ENCODE measurements at regions not wholly inside any gene's neighbourhood (a gene's known extent, or its start where the extent isn't known, plus 50 kb on each side); places are given as distances from the start of the nearest gene placed in this dataset.

DNA sequence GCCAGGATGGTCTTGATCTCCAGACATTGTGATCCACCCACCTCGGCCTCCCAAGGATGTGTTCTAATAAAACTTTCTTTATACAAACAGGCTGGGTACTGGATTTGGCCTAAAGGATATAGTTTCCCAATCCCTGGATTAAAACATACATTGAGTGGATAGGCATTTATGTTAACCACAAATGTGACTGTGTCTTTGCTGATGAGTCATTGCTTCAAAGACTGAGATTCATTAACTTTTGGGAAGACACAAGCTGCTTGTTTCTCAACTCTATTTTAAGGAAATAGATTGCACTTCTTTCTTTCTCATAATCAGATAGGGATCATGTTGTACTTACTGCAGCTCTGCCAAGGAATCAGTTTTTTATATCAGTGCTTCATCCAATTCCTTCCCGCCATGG is 131.3 kb upstream of the AGA start:
- peak; percentile 18 for DNase-seq (ENCODE audit: low spot score)

DNA sequence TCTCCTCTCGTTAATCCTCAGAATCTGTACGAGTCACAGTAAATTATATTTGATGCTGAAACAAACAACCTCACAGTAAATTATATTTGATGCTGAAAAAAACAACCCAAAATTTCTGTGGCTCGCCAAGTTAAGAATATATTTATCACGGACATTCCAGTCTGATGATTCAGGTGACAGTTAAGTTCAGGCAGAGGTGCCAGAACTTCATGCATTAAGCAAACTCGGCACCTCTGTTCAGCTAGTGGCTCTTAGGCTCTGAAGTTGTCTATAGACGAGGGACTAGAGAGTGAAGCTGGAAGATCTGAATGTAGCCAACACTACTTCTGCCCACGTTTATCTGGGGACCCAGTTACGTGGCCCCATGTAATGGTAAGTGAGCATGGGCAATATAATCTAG is 132.2 kb upstream of the AGA start:
- DNase-seq (ENCODE audit: low spot score) = no peak

DNA sequence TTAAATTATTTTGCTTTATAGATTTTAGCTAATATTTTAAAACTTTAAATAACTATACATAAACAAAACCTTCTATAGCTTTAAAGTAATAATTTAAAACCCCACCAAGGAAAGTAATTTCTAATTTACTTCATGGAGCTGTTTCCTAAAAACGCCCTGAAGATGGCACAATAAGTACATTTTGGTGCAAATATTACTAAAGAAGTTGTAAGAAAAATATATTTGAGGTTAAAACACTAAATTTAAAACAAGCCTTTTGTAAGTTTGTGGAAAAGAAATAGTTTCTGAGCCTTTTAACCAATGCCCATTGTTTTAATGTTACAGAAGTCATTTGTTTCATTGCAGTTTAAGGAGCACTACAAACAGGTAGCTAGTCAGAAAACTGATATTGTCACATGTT is 137.4 kb upstream of the AGA start:
- peak; percentile 29 for DNase-seq (ENCODE audit: low spot score)

DNA sequence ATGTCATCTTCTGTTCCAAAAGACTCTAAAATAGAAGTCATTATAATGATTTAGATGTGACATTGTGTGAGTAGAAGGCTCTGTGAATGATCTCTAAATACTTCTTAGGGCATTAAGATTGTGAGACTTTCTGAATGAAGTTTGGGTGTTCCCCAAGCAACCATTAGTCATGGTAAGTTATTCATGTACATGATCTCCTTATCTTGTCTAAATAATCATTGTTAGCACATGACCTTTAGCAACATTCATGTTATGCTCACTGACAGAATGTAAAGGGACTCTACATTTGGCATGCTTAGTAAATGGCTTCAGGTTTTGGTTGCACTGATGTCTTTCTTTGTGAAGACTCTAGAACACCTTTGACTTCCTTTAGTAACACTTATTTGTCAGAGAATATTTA is 140.8 kb upstream of the AGA start:
- DNase-seq (ENCODE audit: low spot score) = peak; percentile 8

DNA sequence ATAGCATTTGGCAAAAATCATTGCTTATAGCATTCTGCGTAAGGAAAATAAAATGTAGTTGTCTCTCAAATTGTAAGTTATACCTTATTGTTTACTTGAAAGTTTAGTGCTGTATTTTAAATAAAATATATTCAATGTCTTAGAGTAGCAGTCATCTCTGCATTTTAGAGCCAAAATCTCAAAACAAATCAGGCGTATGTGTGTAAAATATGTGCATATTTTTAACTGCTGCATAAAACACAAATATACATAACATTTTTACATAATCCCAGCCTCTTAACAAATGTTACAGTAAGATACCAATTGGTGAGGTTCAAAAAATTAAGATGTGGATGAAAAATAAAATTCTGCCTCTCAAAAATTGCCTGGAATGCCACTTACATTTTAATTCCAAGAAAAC is 145.8 kb upstream of the AGA start:
- no peak for DNase-seq (ENCODE audit: low spot score)

DNA sequence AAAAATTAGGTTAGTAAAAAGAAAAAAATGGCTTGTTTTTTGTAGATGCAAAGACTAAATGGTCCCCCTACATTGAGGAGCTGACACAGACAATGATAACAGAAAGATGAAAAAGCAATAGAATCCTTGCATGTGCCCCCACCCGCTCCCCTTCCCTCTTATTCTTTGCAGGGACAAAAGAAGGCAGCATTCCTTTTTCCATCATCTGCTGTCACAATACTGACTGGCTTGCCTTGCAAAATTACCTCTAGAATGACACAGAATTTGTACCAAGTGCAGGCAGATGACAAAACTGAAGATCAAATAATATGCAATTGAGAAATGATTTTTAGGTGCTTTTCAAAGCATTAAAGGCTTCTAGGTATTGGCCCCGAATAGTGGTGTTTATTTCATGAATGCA is 153.1 kb upstream of the AGA start:
- no peak for DNase-seq (ENCODE audit: low spot score)

DNA sequence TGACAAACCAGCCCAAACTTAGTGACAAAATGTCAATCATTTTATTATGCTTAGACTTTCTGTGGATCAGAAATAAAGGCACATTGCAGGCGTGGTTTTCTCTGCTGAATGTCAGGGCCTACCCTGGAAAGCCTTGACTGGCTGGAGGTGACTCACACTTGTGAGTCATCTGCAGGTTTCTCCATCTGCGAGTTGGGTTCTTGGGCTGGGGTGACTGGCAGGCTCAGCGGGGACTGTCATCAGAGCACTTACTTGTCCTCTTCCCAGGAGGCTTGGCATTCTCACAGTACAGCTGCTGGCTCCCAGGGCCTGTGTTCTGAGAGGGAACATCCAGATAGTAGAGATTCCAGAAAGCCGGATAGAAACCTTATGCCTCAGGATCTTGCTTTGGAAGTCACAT is 153.8 kb upstream of the AGA start:
- peak; percentile 37 for DNase-seq (ENCODE audit: low spot score)

DNA sequence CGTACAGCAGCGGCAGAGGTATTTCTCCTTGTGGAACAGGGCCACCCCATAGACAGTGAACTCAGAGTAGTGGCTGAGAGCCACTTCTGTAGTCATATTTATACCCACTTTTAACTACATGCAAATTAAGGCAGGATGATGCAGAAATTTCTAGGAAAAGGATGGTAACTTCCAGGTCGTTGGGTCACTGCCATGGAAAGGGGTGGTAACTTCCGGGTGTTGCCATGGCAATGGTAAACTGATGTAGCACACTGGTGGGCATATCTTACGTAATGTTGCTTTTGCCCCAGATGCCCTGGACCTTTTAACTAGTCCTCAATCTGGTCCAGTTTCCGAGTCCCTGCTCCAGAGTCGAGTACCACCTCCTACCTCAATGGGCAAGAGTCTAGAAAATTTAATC is 154.8 kb upstream of the AGA start:
- no peak for DNase-seq (ENCODE audit: low spot score)

DNA sequence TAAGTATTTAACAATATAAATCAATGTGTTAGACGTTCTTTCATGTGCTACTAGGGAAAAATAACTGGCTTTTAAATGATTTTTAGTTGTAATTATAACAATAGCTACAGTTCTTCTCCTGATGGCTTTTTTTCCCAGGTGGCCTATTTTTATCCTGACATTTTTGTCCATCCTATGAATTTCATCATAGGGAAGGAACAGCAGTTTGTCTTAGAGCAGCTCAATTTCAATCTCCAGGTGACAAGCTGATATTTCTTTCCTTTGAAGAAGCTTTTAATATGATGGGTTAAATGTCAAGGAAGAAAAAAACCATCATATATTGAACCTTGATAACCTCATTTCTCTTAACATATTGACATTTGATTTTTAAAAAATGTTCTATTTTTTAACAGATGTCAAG is 163.0 kb upstream of the AGA start:
- no peak for DNase-seq (ENCODE audit: low spot score)

DNA sequence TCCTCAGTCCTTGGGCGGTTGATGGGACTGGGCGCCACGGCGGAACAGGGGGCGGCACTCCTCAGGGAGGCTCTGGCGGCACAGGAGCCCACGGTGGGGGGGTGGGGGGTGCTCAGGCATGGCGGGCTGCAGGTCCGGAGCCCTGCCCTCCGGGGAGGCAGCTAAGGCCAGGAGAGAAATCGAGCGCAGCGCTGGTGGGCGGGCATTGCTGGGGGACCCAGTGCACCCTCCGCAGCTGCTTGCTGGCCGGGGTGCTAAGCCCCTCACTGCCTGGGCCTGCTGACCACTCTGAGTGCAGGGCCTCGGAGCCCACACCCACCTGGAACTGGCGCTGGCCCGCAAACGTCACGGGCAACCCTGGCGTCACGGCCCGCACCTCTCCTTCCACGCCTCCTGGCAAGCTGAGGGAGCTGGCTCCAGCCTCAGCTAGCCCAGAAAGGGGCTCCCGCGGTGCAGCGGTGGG is 164.9 kb upstream of the AGA start:
- no peak for DNase-seq (ENCODE audit: low spot score)

DNA sequence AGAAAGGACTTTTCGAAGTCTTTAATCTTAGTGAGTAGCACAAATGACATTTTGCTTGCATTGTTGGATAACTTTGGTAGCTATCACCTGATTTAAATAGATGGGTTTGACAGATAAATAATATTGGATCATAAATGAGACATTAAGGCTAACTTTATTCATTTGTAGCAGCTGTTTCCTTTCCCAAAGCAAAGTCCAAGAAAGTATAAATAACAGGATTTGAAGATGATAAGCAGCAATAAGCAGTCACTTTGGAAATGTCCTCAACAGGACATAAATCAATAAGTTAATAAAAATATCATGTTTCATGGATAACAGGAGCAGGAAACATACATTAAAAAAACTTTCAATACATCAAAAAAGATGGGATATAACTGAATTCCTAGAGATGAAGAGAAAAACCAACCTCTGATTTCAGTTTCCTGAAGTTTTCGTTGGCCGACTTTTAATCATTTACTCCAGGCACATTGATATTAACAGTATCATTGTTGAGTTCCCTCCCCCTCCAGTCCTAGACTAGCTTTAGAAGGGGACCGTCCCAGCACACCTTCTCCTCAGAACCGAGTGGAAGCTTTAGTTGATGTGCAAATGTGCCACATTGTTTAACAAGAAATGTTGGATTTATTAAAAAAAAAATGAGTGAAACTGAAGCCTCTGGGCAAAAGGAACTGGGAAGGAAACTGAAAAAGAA is 169.9 kb upstream of the AGA start:
- DNase-seq (ENCODE audit: low spot score) = peak; percentile 17

DNA sequence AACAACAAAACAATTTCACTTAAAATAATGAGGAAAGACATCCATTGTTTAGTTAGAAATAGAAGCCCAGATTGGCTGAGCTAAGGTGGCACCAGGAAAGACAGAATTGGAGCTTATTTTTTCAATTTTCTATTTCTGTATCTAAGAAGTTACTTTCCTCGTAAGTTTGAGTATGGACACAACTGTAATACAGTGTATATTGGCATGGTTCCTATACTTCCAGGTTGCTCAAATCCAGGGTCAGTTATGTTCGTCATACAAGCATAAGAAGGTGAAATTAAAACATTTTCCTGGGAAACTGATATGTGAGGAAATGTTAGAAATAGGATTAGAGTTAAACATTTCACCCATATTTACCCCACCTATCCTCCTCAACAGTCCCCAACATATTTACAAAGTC is 170.4 kb upstream of the AGA start:
- no peak for DNase-seq (ENCODE audit: low spot score)

DNA sequence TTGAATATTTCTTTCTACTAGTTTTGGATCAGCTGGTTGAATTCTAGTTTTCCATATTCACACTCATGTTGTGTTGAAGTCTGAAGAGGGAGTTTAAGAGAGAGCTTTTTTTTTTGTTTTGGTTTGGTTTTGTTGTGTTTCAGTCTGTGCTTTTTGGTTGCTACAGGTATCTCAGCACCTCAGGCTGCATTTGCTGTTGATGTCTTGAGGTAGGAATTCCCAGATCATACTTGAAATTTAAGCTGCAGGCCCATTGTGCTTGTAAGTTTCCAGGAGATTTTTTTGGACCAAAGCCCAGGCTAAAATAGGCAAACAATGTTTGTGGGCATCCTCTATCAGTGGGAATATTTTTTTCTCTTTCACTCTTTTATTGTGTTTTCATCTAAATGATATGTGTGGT is 190.2 kb upstream of the AGA start:
- no peak for DNase-seq (ENCODE audit: low spot score)

DNA sequence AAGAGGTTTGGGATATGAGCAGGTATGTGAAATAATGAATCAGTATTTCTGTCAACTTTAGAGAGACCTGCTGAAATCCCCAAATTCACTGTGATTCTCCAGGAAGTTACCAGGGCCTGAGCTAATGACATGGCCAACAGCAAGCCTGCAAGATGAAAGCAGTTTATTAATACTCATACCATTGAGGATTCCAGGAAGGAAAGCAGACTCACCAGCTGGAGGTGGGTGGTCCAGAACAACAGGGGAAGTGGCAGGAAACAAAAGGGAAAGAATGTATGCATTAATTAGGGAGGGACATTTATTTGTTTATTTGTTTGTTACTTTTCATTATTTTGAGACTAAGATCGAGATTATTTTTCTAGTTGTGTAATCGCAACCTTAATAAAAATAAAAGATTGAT is 196.6 kb upstream of the AGA start:
- no peak for DNase-seq (ENCODE audit: low spot score)

DNA sequence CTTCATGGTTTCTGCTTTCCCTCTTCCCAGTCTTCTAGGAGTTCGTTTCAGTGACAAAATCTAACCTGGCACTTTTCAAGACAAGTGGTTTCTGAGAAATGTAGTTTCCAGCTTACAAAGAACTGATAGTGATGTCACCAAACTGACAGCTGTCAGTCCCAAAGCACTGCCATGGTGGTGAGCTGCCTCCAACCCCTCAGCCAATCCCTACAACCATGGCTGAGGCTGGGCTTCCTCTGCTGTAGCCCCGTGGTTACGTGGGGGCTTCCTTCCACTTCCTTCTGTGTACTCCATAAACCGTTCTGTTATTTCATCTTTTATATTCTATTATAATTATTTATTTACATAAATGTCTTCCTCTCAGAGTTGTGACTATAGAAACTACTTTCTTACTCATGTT is 198.6 kb upstream of the AGA start:
- DNase-seq (ENCODE audit: low spot score) = no peak

DNA sequence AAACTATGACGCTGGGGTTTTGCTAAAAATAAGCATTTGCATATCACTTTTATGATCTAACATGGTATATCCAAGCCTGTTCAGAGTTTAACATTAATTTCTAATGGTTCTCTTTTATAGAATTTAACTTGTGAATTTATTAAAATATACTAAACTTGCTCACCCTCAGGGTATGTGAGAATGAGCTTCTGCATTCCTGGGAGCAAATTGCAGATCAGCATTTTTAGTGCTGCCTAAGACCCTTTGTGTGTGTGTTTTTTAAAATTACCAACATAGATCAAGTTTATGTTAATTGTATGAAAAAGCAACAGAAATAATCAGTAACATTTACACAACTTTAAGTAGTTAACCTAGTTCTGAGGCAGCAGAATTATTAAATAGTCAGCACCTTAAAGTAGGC is 218.0 kb upstream of the AGA start:
- DNase-seq (ENCODE audit: low spot score) = no peak

DNA sequence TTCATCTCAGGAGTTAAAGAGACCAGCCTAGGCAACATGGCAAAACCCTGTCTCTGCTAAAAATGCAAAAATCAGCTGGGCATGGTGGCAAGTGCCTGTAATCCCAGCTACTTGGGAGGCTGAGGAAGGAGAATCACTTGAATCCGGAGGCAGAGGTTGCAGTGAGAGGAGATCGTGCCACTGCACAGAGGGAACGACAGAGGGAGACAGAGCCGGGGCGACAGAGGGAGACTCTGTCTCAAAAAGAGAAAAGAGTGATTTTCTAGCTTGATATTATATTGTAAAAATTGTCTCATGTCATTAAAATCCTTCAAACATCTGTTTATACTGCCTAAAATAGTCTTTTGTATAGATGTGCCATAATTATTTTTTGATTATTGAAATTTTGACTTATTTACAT is 225.4 kb upstream of the AGA start:
- no peak for DNase-seq (ENCODE audit: low spot score)

DNA sequence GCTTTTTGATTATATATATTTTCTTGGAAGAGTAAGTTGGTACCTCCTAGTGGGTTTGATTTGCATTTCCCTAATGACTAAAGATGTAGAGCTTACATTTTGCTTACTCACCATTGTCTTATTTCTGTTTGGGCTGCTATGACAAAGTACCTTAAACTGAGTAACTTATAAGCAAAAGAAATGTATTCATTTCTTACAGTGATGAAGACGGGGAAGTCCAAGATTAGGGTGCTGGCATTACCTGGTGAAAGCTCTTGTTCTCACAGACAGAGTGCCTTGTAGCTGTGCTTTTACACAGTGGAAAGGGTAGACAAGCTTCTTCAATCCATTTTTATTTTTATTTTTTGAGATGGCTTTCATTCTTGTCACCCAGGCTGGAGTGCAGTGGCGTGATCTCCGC is 229.2 kb upstream of the AGA start:
- no peak for DNase-seq (ENCODE audit: low spot score)

DNA sequence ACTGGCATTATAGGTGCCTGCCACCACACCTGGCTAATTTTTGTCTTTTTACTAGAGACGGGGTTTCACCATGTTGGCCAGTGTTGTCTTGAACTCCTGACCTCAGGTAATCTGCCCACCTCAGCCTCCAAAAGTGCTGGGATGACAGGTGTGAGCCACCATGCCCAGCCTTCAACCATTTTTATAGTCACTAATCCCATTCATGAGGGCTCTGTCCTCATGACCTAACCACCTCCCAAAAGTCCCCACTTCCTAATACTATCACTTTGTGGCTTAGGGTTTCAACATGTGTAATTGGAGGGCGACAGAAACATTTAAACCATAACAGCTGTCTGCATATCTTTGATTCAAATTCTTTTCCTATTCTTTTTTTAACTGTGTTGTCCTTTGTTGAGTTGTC is 229.6 kb upstream of the AGA start:
- no peak for DNase-seq (ENCODE audit: low spot score)

DNA sequence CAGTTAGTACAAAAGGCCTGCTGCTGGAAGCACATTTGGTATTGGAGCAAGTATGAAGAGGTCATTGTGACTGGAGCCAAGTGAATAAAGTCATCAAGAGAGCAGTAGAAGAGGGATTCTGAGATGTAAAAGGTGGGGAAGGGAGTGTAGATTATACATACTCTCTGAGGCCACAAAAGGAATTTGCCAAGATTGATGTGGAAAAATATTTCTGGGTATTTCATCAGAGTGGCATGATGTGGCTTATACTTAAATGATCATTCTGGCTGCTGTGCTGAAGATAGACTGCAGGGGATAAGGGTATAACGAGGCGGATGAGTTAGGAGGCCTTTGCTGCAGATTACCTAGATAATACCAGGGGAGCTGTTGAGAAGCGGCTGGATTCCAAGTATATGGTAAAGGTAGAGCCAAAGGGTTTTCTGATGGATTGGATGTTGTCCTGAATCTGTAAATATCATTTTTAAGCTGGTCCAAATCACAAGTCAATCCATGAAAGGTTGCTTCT is 231.8 kb upstream of the AGA start:
- DNase-seq (ENCODE audit: low spot score) = peak; percentile 38

DNA sequence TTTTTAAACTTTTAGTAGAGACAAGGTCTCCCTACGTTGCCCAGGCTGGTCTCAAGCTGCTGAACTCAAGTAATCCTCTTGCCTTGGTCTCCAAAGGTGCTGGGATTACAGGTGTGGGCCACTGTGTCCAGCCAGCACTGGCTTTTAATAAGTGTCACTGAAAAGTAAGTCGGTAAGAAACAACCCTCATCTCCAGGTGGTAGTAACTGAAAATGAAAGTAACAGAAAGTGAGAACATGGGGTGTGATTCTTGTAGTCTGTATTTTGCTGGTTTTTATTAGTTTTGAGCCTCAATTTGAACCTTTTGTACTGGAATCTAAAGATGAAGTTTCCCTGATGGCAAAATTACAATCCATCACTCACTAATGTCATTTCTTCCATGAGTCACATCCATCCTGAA is 238.1 kb upstream of the AGA start:
- DNase-seq (ENCODE audit: low spot score) = no peak

DNA sequence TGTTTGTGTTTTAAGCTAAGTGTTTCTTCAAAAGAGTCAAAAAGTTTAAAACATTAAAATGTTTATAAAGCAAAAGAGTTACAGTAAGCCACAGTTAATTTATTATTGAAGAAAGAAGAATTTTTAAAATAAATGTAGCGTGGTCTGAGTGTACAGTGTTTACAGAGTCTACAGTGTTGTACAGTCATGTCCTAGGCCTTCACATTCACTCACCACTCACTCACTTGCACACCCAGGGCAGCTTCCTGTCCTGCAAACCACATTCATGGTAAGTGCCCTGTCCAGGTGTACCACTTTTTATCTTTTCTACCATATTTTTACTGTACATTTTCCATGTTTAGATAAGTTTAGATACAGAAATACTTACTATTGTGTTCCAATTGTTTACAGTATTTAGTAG is 239.7 kb upstream of the AGA start:
- DNase-seq (ENCODE audit: low spot score) = no peak

DNA sequence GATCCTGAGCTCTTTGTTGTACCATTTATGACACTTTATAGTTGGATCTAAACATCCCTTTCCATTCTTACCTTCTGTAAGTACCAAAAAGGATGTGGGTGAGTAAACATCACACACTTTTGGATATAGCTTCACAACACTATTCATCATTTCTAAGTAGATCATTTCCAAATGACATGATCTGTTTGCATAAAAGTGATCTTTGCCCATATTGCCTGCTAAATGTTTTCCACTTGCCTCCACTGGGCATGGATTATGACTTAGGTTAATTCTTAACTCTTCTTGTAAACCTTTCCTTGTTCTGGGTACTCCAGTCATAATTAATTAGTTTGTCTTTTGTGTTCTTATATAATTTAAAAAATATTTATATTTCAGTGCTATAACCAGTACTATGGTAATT is 244.9 kb upstream of the AGA start:
- no peak for DNase-seq (ENCODE audit: low spot score)

DNA sequence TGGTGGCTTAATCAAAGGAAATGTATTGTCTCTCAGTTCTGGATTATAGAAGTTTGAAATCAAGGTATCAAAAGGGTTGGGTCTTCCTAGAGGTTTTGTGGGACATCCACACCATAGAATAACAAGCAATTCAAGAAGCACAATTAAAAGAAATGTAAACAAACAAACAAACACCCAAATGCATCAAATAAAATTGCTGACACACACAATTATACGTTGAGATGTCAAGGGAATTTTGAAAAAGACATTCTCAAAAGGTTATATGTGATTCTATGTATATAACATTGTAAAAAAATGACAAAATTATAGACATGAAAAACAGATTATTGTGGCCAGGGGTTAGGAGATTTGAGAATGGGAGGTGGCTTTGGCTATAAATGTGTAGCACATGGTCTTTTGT is 250.7 kb upstream of the AGA start:
- no peak for DNase-seq (ENCODE audit: low spot score)

All from umbilical cord (tissue), 1 donor.